H1 (cell line): ENCODE measurements at regions not wholly inside any gene's neighbourhood (a gene's known extent, or its start where the extent isn't known, plus 50 kb on each side); places are given as distances from the start of the nearest gene placed in this dataset.

Experiments
- CTCF ChIA-PET: fragments of 300-600 bp; sonication (Branson Sonifier 250); formaldehyde crosslinking; loops from one replicate; lab custom pipeline; 2021; ENCODE audit not compliant: partially characterized antibody; lab: Charles Lee
- POLR2A ChIA-PET: fragments of 300-600 bp; sonication (Branson Sonifier 250); formaldehyde crosslinking; loops from one replicate; lab custom pipeline; 2021; ENCODE audit warnings: inconsistent platforms; ENCODE audit not compliant: partially characterized antibody; lab: Charles Lee
- DNase-seq, 2 experiments: peaks; one replicate each; pipeline versions ENCODE4 v3.0.0 to v3.0.0-alpha.2; 2010 to 2022; ENCODE audit warnings: low spot score in 2 of 2, low read depth in 1 of 2, mixed read lengths in 1 of 2
- FAIRE-seq: peaks from 2 replicates; lab custom pipeline; 2011; peaks lifted over from hg19 to GRCh38; lab: Jason Lieb, UNC
- H2AFZ ChIP-seq: 2 replicates; pipeline ENCODE4 v1.8.1; 2012; ENCODE audit warnings: low read length, inconsistent platforms
- H2AK5ac ChIP-seq: 2 replicates; pipeline ENCODE4 v1.6.1; 2013; ENCODE audit warnings: low read depth, low read length
- H2BK120ac ChIP-seq: replicated peaks from 2 replicates; pipeline ENCODE3; 2013; ENCODE audit warnings: low read depth, low read length, inconsistent platforms
- H2BK12ac ChIP-seq: 2 replicates; pipeline ENCODE4 v1.6.1; 2013; ENCODE audit warnings: low read depth, low read length
- H2BK15ac ChIP-seq: 2 replicates; pipeline ENCODE4 v1.6.1; 2013; ENCODE audit warnings: low read length
- H2BK20ac ChIP-seq: 2 replicates; pipeline ENCODE4 v1.6.1; 2013; ENCODE audit warnings: low read length
- H2BK5ac ChIP-seq: 2 replicates; pipeline ENCODE4 v1.6.1; 2013; ENCODE audit warnings: low read depth, low read length
- H3K14ac ChIP-seq: 2 replicates; pipeline ENCODE4 v1.6.1; 2013; ENCODE audit warnings: inconsistent platforms; ENCODE audit not compliant: insufficient read length
- H3K18ac ChIP-seq: 2 replicates; pipeline ENCODE4 v1.6.1; 2013; ENCODE audit warnings: low read length; ENCODE audit errors: extremely low read depth
- H3K23ac ChIP-seq: 2 replicates; pipeline ENCODE4 v1.6.1; 2013; ENCODE audit warnings: inconsistent platforms; ENCODE audit not compliant: insufficient read length
- H3K23me2 ChIP-seq: 2 replicates; pipeline ENCODE4 v1.6.1; 2013; ENCODE audit warnings: low read depth, low read length
- H3K27ac ChIP-seq: 2 replicates; pipeline ENCODE4 v1.6.1; 2011; ENCODE audit warnings: low read depth, low read length, inconsistent platforms
- H3K27me3 ChIP-seq, 4 experiments: replicated peaks in 1 of 4; 1 replicate in 1 of 4; 2 replicates in 3 of 4; pipeline versions ENCODE4 v1.6.1 to v1.8.1; 2011 to 2013; ENCODE audit warnings: low read length in 3 of 4, mild to moderate bottlenecking in 3 of 4, inconsistent platforms in 2 of 4, mixed read lengths in 2 of 4, moderate library complexity in 1 of 4; ENCODE audit not compliant: control insufficient read depth in 3 of 4, insufficient read depth in 3 of 4; ENCODE audit errors: extremely low read depth in 1 of 4
- H3K36me3 ChIP-seq, 4 experiments: 2 replicates each; pipeline versions ENCODE4 v1.6.1 to v1.8.1; 2011 to 2013; ENCODE audit warnings: mild to moderate bottlenecking in 4 of 4, low read length in 3 of 4, moderate library complexity in 2 of 4, control low read depth in 1 of 4, inconsistent platforms in 1 of 4; ENCODE audit not compliant: insufficient read depth in 4 of 4, control insufficient read depth in 2 of 4
- H3K4ac ChIP-seq: replicated peaks from 2 replicates; pipeline ENCODE3; 2013; ENCODE audit warnings: low read length, low read depth, mixed read lengths, inconsistent platforms; ENCODE audit not compliant: insufficient read length
- H3K4me1 ChIP-seq, 4 experiments: replicated peaks in 1 of 4; 1 replicate in 1 of 4; 2 replicates in 3 of 4; pipeline versions ENCODE4 v1.6.1 to v1.8.1; 2011 to 2013; ENCODE audit warnings: low read length in 3 of 4, inconsistent platforms in 2 of 4, mixed read lengths in 1 of 4; ENCODE audit not compliant: insufficient read depth in 4 of 4, control insufficient read depth in 3 of 4
- H3K4me2 ChIP-seq, 2 experiments: 2 replicates each; pipeline versions ENCODE4 v1.6.1 to v1.8.1; 2011 to 2013; ENCODE audit warnings: low read depth in 2 of 2, low read length in 2 of 2, control low read depth in 1 of 2, inconsistent platforms in 1 of 2, mild to moderate bottlenecking in 1 of 2; ENCODE audit not compliant: insufficient read depth in 1 of 2
- H3K4me3 ChIP-seq, 4 experiments: fragments of 200-600, 300-600 bp in 1 of 4; sonication (generic), shearing (Covaris generic), sonication (Bioruptor Twin) in 1 of 4; 2 replicates each; pipeline versions ENCODE4 v1.5.1 to v1.8.1; 2011 to 2016; ENCODE audit warnings: low read length in 4 of 4, low read depth in 3 of 4, control low read depth in 2 of 4, inconsistent platforms in 2 of 4, mild to moderate bottlenecking in 2 of 4, mixed read lengths in 1 of 4, moderate library complexity in 1 of 4; ENCODE audit not compliant: insufficient read depth in 2 of 4; ENCODE audit errors: extremely low read depth in 1 of 4
- H3K56ac ChIP-seq: replicated peaks from 2 replicates; pipeline ENCODE3; 2013; ENCODE audit warnings: low read depth, mild to moderate bottlenecking, mixed read lengths, low read length, inconsistent platforms; ENCODE audit not compliant: insufficient read length
- H3K79me1 ChIP-seq: 2 replicates; pipeline ENCODE4 v1.6.1; 2013; ENCODE audit warnings: low read depth, low read length, control low read depth
- H3K79me2 ChIP-seq, 2 experiments: 2 replicates each; pipeline versions ENCODE4 v1.6.1 to v1.8.1; 2012 to 2013; ENCODE audit warnings: low read length in 2 of 2, mild to moderate bottlenecking in 2 of 2, inconsistent platforms in 1 of 2; ENCODE audit not compliant: insufficient read depth in 2 of 2, control insufficient read depth in 1 of 2
- H3K9ac ChIP-seq, 4 experiments: replicated peaks in 1 of 4; 1 replicate in 1 of 4; 2 replicates in 3 of 4; pipeline versions ENCODE4 v1.6.1 to v1.8.1; 2011 to 2013; ENCODE audit warnings: low read depth in 3 of 4, low read length in 3 of 4, control low read depth in 2 of 4, mild to moderate bottlenecking in 2 of 4, moderate library complexity in 2 of 4, inconsistent platforms in 1 of 4; ENCODE audit errors: extremely low read depth in 1 of 4
- H3K9me3 ChIP-seq, 2 experiments: 2 replicates each; pipeline versions ENCODE4 v1.6.1 to v1.8.1; 2012 to 2013; ENCODE audit warnings: mild to moderate bottlenecking in 2 of 2, moderate library complexity in 2 of 2, control low read depth in 1 of 2, inconsistent platforms in 1 of 2, low read depth in 1 of 2, low read length in 1 of 2, mixed read lengths in 1 of 2; ENCODE audit not compliant: insufficient read depth in 2 of 2
- H4K20me1 ChIP-seq, 2 experiments: replicated peaks in 1 of 2; 2 replicates each; pipeline versions ENCODE3 to v1.8.1; 2011 to 2013; ENCODE audit warnings: inconsistent platforms in 2 of 2, low read length in 2 of 2, mild to moderate bottlenecking in 1 of 2; ENCODE audit not compliant: insufficient read depth in 2 of 2, control insufficient read depth in 1 of 2
- H4K5ac ChIP-seq: 2 replicates; pipeline ENCODE4 v1.6.1; 2013; ENCODE audit warnings: low read length, low read depth, mixed read lengths, inconsistent platforms; ENCODE audit not compliant: insufficient read length
- H4K8ac ChIP-seq: 2 replicates; pipeline ENCODE4 v1.8.0; 2013; ENCODE audit warnings: mild to moderate bottlenecking, moderate library complexity, low read length, inconsistent platforms; ENCODE audit not compliant: insufficient read depth; ENCODE audit errors: extremely low read depth
- H4K91ac ChIP-seq: replicated peaks from 2 replicates; pipeline ENCODE3; 2013; ENCODE audit warnings: low read length, mixed read lengths, inconsistent platforms; ENCODE audit not compliant: insufficient read length
- EZH2 ChIP-seq: fragments of 200-600 bp; sonication (generic); IDR thresholded peaks from 2 replicates; pipeline ENCODE4 v1.7.1; 2012; ENCODE audit warnings: low read depth, mild to moderate bottlenecking, moderate library complexity, low read length, inconsistent platforms; ENCODE audit not compliant: severe bottlenecking
- FOSL1 ChIP-seq: IDR thresholded peaks from 2 replicates; pipeline ENCODE4 v1.6.1; 2011; ENCODE audit warnings: mild to moderate bottlenecking, low read depth, low read length, moderate library complexity; ENCODE audit not compliant: insufficient read depth
- NANOG ChIP-seq: IDR thresholded peaks from 2 replicates; pipeline ENCODE4 v1.6.1; 2011; ENCODE audit warnings: low read length, low read depth, mild to moderate bottlenecking, inconsistent platforms; ENCODE audit not compliant: insufficient read depth, poor library complexity, severe bottlenecking
- RAD21 ChIP-seq, 2 experiments: IDR thresholded peaks in 1 of 2; conservative IDR thresholded peaks in 1 of 2; 2 replicates each; pipeline ENCODE4 v1.6.1; 2011; ENCODE audit warnings: low read depth in 2 of 2, low read length in 2 of 2, improper control_type of control experiment in 1 of 2, inconsistent platforms in 1 of 2, mild to moderate bottlenecking in 1 of 2, moderate library complexity in 1 of 2
- RXRA ChIP-seq: IDR thresholded peaks from 2 replicates; pipeline ENCODE4 v1.6.1; 2011; ENCODE audit warnings: low read depth, mild to moderate bottlenecking, low read length, moderate library complexity; ENCODE audit not compliant: insufficient read depth
- WGBS, 2 experiments: shearing (Covaris generic) in 1 of 2; methylation state at CpG; one replicate each; pipeline versions ENCODE4 v1.1.6 to v1.1.7; 2013 to 2015; ENCODE audit warnings: low lambda C conversion rate in 2 of 2, mixed read lengths in 2 of 2, inconsistent platforms in 1 of 2, low coverage in 1 of 2, missing lambda C conversion rate in 1 of 2; ENCODE audit not compliant: insufficient replicate concordance in 2 of 2, insufficient coverage in 1 of 2, insufficient read length in 1 of 2; ENCODE audit errors: extremely low coverage in 1 of 2, missing lambda C conversion rate in 1 of 2; 5-methylcytosine and 5-hydroxymethylcytosine counted together
- TF ChIP-seq, protein P1 (sequence below): IDR thresholded peaks from 2 replicates; pipeline ENCODE4 v1.6.1; 2012; ENCODE audit warnings: low read length, inconsistent platforms

DNA sequence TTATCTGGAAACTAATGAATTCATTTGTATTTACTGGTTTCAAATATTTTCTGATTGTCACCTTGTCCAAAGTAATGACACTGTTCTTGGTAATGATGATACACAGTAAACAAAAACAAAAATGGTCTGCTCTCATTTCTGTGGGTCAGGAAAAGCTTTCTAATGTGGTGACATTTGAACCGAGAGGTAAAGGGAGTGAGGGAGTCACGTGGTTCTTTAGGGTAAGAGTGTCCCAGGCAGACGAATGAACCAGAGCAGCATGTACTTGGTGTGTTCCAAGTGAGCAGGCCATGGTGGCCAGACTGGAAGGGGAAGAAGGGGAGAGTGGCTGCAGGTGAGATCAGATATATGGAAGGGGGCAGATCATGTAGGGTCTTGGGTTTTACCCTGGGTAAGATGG, 247.0 kb upstream of the SLC30A5 start:
- Histone ChIP-seq H3K4ac (no peak overlapping the region), H3K23ac (no peak overlapping the region), H2BK12ac (no peak overlapping the region), H3K23me2 (no peaks in the 10 kb centered on the region), H4K20me1 (no peaks in the 10 kb centered on the region), H3K4me2 (no peak overlapping the region), H4K5ac (no peak overlapping the region), H2AFZ (no peak overlapping the region), H3K27ac (no peak overlapping the region), H2BK20ac (no peak overlapping the region), H2BK15ac (no peak overlapping the region), H2BK5ac (no peak overlapping the region), H2AK5ac (no peak overlapping the region), H3K27me3 (no peaks in the 10 kb centered on the region), H3K56ac (no peak overlapping the region), H4K8ac (no peak overlapping the region), H3K9ac (no peak overlapping the region), H3K36me3 (no peaks in the 10 kb centered on the region), H4K91ac (no peak overlapping the region), H3K4me1 (peaks cover 0 to 6% (median 1%) of the 10 kb centered on the region in 4 experiments; a peak in 3 of 7 replicates), H3K9me3 (no peaks in the 10 kb centered on the region), H3K14ac (no peak overlapping the region), H3K79me1 (no peaks in the 10 kb centered on the region), H2BK120ac (no peak overlapping the region), H3K4me3 (no peak overlapping the region), H3K79me2 (no peaks in the 10 kb centered on the region), H3K18ac (no peak overlapping the region)
- ChIA-PET POLR2A (no interaction called here), CTCF (no interaction called here)
- no peak for FAIRE-seq
- no peak for TF ChIP-seq RXRA
- TF ChIP-seq EZH2, result no peak
- no peak for TF ChIP-seq RAD21 (IDR thresholded peaks at IDR 0.05 in 1 of 2, conservative IDR thresholded peaks at IDR 0.05 in 1 of 2; ENCODE audit: low read depth in 2 of 2, low read length in 2 of 2)
- no peak for TF ChIP-seq NANOG
- TF ChIP-seq FOSL1, result no peak
- TF ChIP-seq, protein P1, sequence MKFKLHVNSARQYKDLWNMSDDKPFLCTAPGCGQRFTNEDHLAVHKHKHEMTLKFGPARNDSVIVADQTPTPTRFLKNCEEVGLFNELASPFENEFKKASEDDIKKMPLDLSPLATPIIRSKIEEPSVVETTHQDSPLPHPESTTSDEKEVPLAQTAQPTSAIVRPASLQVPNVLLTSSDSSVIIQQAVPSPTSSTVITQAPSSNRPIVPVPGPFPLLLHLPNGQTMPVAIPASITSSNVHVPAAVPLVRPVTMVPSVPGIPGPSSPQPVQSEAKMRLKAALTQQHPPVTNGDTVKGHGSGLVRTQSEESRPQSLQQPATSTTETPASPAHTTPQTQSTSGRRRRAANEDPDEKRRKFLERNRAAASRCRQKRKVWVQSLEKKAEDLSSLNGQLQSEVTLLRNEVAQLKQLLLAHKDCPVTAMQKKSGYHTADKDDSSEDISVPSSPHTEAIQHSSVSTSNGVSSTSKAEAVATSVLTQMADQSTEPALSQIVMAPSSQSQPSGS, result no peak
- no peak for DNase-seq
- WGBS, 2 experiments, result 95% methylated on average over 3 of the region's 3 CpGs; no CpG with 5 or more reads in 1 of the 2 experiments
